ENCODE measurements at regions not wholly inside any gene's neighbourhood (a gene's known extent, or its start where the extent isn't known, plus 50 kb on each side); places are given as distances from the start of the nearest gene placed in this dataset.

DNA sequence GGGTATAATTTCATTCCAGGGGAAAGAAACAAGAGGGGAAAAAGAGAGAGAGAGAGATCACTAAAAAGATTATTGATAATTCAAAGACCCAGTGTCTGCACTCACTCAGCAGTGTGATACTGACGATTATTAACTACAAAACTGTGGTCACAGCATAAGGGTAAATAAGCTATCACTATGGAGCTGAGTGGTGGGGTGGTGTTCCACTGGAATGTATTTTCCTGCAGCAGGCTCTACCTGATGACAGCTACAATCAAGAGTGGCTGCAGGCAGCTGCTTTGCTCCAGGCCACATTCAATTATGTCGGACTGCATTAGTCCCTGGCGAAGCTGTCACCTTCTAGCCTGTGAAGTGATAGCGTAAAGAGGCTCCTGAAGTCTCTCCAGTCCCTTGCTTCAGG is 122.2 kb upstream of the TFAP2D start:
- TF ChIP-seq GATA2 (IDR thresholded peaks at IDR 0.05; ENCODE audit: low read depth, low read length) (peak; percentile 88), GATA3 (IDR thresholded peaks at IDR 0.05; ENCODE audit: low read depth, low read length) (peak; percentile 83)

Data from SH-SY5Y (cell line).